Bronchial epithelial cell (primary cell): ENCODE measurements at regions not wholly inside any gene's neighbourhood (a gene's known extent, or its start where the extent isn't known, plus 50 kb on each side); places are given as distances from the start of the nearest gene placed in this dataset.

ENCODE experiments used
- DNase-seq: peaks from one replicate; pipeline ENCODE4 v3.0.0-alpha.2; 2010; ENCODE audit warnings: low read depth
- FAIRE-seq: peaks from 2 replicates; lab custom pipeline; 2011; peaks lifted over from hg19 to GRCh38; lab: Jason Lieb, UNC
- H3K27me3 ChIP-seq: 2 replicates; pipeline ENCODE4 v1.5.1; 2011; ENCODE audit warnings: low read length; ENCODE audit not compliant: control insufficient read depth, insufficient read depth
- H3K36me3 ChIP-seq: 2 replicates; pipeline ENCODE4 v1.5.1; 2011; ENCODE audit warnings: low read length; ENCODE audit not compliant: control insufficient read depth, insufficient read depth
- H3K4me3 ChIP-seq: 2 replicates; pipeline ENCODE4 v1.5.1; 2011; ENCODE audit warnings: mild to moderate bottlenecking, low read depth, low read length, control low read depth
- CTCF ChIP-seq: IDR thresholded peaks from 2 replicates; pipeline ENCODE4 v1.5.1; 2011; ENCODE audit warnings: mild to moderate bottlenecking, moderate library complexity, low read length, control low read depth, inconsistent platforms; ENCODE audit not compliant: insufficient read depth, severe bottlenecking

- DNase-seq (no peak), FAIRE-seq (peak; percentile 7)
- Histone ChIP-seq H3K36me3 (no peaks in the 10 kb centered on the region), H3K4me3 (no peak overlapping the region), H3K27me3 (no peaks in the 10 kb centered on the region)
- no peak for TF ChIP-seq CTCF
Measured at GRCh38 chr10:94274142-94274787, 88.5 kb downstream of the NOC3L start.

GRCh38 chr10:94276140-94276539 is 86.6 kb downstream of the NOC3L start:
- no peak for DNase-seq
- Histone ChIP-seq H3K36me3 (no peaks in the 10 kb centered on the region), H3K27me3 (no peaks in the 10 kb centered on the region), H3K4me3 (no peak overlapping the region)
- FAIRE-seq: no peak
- no peak for TF ChIP-seq CTCF

GRCh38 chr10:94277450-94277849 is 85.3 kb downstream of the NOC3L start:
- FAIRE-seq (no peak), DNase-seq (no peak)
- Histone ChIP-seq H3K36me3 (no peaks in the 10 kb centered on the region), H3K27me3 (no peaks in the 10 kb centered on the region), H3K4me3 (no peak overlapping the region)
- no peak for TF ChIP-seq CTCF

GRCh38 chr10:94279835-94280709 is 82.7 kb downstream of the NOC3L start:
- no peaks in the 10 kb centered on the region for H3K36me3 ChIP-seq
- TF ChIP-seq CTCF: peak; percentile 96
- no peak overlapping the region for H3K4me3 ChIP-seq
- DNase-seq (peak; percentile 35), FAIRE-seq (no peak)
- no peaks in the 10 kb centered on the region for H3K27me3 ChIP-seq

GRCh38 chr10:94281654-94282053 is 81.1 kb downstream of the NOC3L start:
- no peaks in the 10 kb centered on the region for H3K27me3 ChIP-seq
- TF ChIP-seq CTCF: no peak
- FAIRE-seq: no peak
- H3K36me3 ChIP-seq: no peaks in the 10 kb centered on the region
- H3K4me3 ChIP-seq: no peak overlapping the region
- DNase-seq: peak; percentile 78
